Cardiac muscle cell (in vitro differentiated cells and primary cell): ENCODE measurements at regions not wholly inside any gene's neighbourhood (a gene's known extent, or its start where the extent isn't known, plus 50 kb on each side); places are given as distances from the start of the nearest gene placed in this dataset.

Experiments
- DNase-seq, 2 donors: peaks; one replicate each; pipeline versions ENCODE4 v3.0.0 to v3.0.0-alpha.2; 2010 to 2017; ENCODE audit warnings: low read depth in 1 of 2, low spot score in 1 of 2
- H3K27ac ChIP-seq: fragments of 200-600 bp; sonication (generic); 2 replicates; pipeline ENCODE4 v1.5.1; 2016
- H3K27me3 ChIP-seq: fragments of 200-600 bp; sonication (generic); 2 replicates; pipeline ENCODE4 v1.6.0; 2016; ENCODE audit warnings: control low read depth
- H3K36me3 ChIP-seq: fragments of 200-600 bp; sonication (generic); 2 replicates; pipeline ENCODE4 v1.5.1; 2016; ENCODE audit warnings: control low read depth
- H3K4me1 ChIP-seq: fragments of 200-600 bp; sonication (generic); 2 replicates; pipeline ENCODE4 v1.8.1; 2017; ENCODE audit warnings: low read depth, mild to moderate bottlenecking, mixed run types
- H3K4me3 ChIP-seq: fragments of 200-600 bp; sonication (generic); 2 replicates; pipeline ENCODE4 v1.5.1; 2016; ENCODE audit warnings: mild to moderate bottlenecking
- H3K9me3 ChIP-seq: fragments of 200-600 bp; sonication (generic); 2 replicates; pipeline ENCODE4 v1.5.1; 2017; ENCODE audit warnings: low read depth, mild to moderate bottlenecking, control low read depth
- CTCF ChIP-seq: IDR thresholded peaks from 2 replicates; pipeline ENCODE4 v1.5.1; 2012; ENCODE audit warnings: low read depth, mild to moderate bottlenecking, low read length

GRCh38 chr5:158609333-158610050 lies 490.2 kb downstream of the EBF1 start:
- Histone ChIP-seq H3K27ac (no peak overlapping the region), H3K4me3 (no peak overlapping the region), H3K9me3 (no peaks in the 10 kb centered on the region), H3K36me3 (no peaks in the 10 kb centered on the region), H3K27me3 (peaks cover 6% of the 10 kb centered on the region), H3K4me1 (no peaks in the 10 kb centered on the region)
- TF ChIP-seq CTCF, result no peak
- DNase-seq, result no peak

GRCh38 chr5:158607088-158607487 lies 492.6 kb downstream of the EBF1 start:
- H3K27ac ChIP-seq, result no peak overlapping the region
- no peaks in the 10 kb centered on the region for H3K36me3 ChIP-seq
- no peak for TF ChIP-seq CTCF
- peaks cover 4% of the 10 kb centered on the region for H3K27me3 ChIP-seq
- DNase-seq, result no peak
- no peaks in the 10 kb centered on the region for H3K4me1 ChIP-seq
- H3K9me3 ChIP-seq, result no peaks in the 10 kb centered on the region
- no peak overlapping the region for H3K4me3 ChIP-seq

GRCh38 chr5:158606233-158606632 lies 493.5 kb downstream of the EBF1 start:
- DNase-seq, result no peak
- Histone ChIP-seq H3K36me3 (no peaks in the 10 kb centered on the region), H3K9me3 (no peaks in the 10 kb centered on the region), H3K4me3 (no peak overlapping the region), H3K27me3 (peaks cover 4% of the 10 kb centered on the region), H3K4me1 (no peaks in the 10 kb centered on the region), H3K27ac (no peak overlapping the region)
- TF ChIP-seq CTCF, result no peak

GRCh38 chr5:158602981-158603380 lies 496.7 kb downstream of the EBF1 start:
- TF ChIP-seq CTCF, result no peak
- Histone ChIP-seq H3K27me3 (no peaks in the 10 kb centered on the region), H3K36me3 (no peaks in the 10 kb centered on the region), H3K9me3 (no peaks in the 10 kb centered on the region), H3K27ac (no peak overlapping the region), H3K4me1 (no peaks in the 10 kb centered on the region), H3K4me3 (no peak overlapping the region)
- DNase-seq, result no peak

- H3K27me3 ChIP-seq, result no peaks in the 10 kb centered on the region
- DNase-seq, result no peak
- H3K9me3 ChIP-seq, result no peaks in the 10 kb centered on the region
- TF ChIP-seq CTCF, result no peak
- no peaks in the 10 kb centered on the region for H3K36me3 ChIP-seq
- no peaks in the 10 kb centered on the region for H3K4me1 ChIP-seq
- no peak overlapping the region for H3K4me3 ChIP-seq
- no peak overlapping the region for H3K27ac ChIP-seq
These were observed 498.6 kb downstream of the EBF1 start for GRCh38 chr5:158601118-158601517.
